PC-3 (cell line): ENCODE measurements at regions not wholly inside any gene's neighbourhood (a gene's known extent, or its start where the extent isn't known, plus 50 kb on each side); places are given as distances from the start of the nearest gene placed in this dataset.
A peak's percentile ranks its signal among the peaks of the same experiment; 100 is the strongest.

ENCODE experiments used
- EZH2 ChIP-seq: fragments of 300-600 bp; sonication (generic); IDR thresholded peaks from one replicate; pipeline ENCODE4 v1.6.1; 2017; ENCODE audit warnings: antibody characterized with exemption, mild to moderate bottlenecking, low read length; ENCODE audit not compliant: unreplicated experiment
- EZH2phosphoT487 ChIP-seq: fragments of 300-600 bp; sonication (generic); IDR thresholded peaks from 2 replicates; pipeline ENCODE4 v1.6.1; 2018; ENCODE audit warnings: mild to moderate bottlenecking, antibody characterized with exemption, low read length, borderline replicate concordance
- TF ChIP-seq, protein P1 (sequence below): fragments of 300-600 bp; sonication (generic); conservative IDR thresholded peaks from 2 replicates; pipeline ENCODE4 v1.5.1; 2017; ENCODE audit warnings: antibody characterized with exemption, low read depth, mild to moderate bottlenecking, low read length

DNA sequence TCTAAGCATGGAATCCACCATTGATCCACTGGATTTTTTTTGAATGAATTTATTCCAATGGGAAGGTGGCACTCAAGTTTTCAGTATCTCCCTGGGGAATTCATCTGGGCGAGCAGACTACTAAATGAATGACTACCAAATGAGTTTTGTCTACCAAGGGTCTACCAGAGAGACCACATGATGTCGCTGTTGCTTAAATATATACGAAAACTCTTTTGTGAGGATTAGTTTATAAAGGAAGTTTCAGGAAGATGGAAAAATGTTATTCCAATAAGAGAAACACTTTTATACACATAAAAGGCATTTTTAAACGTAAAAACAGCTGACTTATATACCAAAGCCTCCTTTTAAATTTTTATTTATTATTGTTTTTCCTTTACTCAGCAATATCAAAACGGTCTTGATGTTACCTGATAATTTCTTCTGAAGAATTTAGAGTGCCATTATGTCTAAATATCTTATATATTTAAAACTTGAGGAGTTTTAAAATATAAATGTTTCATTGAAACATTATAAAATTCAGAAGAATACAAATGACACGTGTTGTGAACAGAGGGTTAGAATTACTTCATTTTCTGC, 139.7 kb downstream of the HRH4 start:
- TF ChIP-seq, protein P1, sequence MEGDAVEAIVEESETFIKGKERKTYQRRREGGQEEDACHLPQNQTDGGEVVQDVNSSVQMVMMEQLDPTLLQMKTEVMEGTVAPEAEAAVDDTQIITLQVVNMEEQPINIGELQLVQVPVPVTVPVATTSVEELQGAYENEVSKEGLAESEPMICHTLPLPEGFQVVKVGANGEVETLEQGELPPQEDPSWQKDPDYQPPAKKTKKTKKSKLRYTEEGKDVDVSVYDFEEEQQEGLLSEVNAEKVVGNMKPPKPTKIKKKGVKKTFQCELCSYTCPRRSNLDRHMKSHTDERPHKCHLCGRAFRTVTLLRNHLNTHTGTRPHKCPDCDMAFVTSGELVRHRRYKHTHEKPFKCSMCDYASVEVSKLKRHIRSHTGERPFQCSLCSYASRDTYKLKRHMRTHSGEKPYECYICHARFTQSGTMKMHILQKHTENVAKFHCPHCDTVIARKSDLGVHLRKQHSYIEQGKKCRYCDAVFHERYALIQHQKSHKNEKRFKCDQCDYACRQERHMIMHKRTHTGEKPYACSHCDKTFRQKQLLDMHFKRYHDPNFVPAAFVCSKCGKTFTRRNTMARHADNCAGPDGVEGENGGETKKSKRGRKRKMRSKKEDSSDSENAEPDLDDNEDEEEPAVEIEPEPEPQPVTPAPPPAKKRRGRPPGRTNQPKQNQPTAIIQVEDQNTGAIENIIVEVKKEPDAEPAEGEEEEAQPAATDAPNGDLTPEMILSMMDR, result peak; percentile 78
- TF ChIP-seq EZH2, result no peak
- no peak for TF ChIP-seq EZH2phosphoT487
